MG63 (cell line): ENCODE measurements at regions not wholly inside any gene's neighbourhood (a gene's known extent, or its start where the extent isn't known, plus 50 kb on each side); places are given as distances from the start of the nearest gene placed in this dataset.
"Not testable (repeated sequence)": the region's sequence is repeated elsewhere in the genome, so short reads cannot be mapped to it uniquely, and the experiment has no call there.

Experiments used
- DNase-seq: peaks from one replicate; pipeline ENCODE4 v3.0.0-alpha.2; 2020
- H3K27me3 ChIP-seq: fragments of 250-450 bp; sonication (Bioruptor Pico); 2 replicates; pipeline ENCODE4 v1.5.1; 2020; ENCODE audit warnings: mild to moderate bottlenecking, moderate library complexity
- H3K36me3 ChIP-seq: fragments of 250-450 bp; sonication (Bioruptor Pico); 2 replicates; pipeline ENCODE4 v1.5.1; 2020; ENCODE audit warnings: mild to moderate bottlenecking, moderate library complexity
- H3K4me3 ChIP-seq: fragments of 250-450 bp; sonication (Bioruptor Pico); 2 replicates; pipeline ENCODE4 v1.5.1; 2020; ENCODE audit warnings: mild to moderate bottlenecking, moderate library complexity
- H3K9me3 ChIP-seq: fragments of 250-450 bp; sonication (Bioruptor Pico); 2 replicates; pipeline ENCODE4 v1.5.1; 2020; ENCODE audit warnings: mild to moderate bottlenecking, moderate library complexity

DNA sequence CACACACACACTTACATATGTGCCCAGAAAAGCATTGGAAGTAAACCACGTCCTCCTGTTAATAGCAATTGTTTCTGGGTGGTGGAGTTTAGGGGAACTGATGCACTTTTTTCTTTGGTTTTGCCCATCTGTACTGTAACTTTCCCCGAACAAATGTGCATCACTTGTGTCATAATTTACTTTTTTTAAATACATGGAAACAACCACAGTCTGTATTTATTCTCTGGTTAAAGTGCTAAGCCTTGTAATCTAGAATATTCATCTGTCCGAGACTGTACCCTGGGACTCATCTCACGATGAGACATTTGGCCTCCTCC is 61.5 kb upstream of the CD93 start:
- Histone ChIP-seq H3K4me3 (no peak overlapping the region), H3K27me3 (no peaks in the 10 kb centered on the region), H3K9me3 (no peaks in the 10 kb centered on the region), H3K36me3 (no peaks in the 10 kb centered on the region)
- DNase-seq: no peak

DNA sequence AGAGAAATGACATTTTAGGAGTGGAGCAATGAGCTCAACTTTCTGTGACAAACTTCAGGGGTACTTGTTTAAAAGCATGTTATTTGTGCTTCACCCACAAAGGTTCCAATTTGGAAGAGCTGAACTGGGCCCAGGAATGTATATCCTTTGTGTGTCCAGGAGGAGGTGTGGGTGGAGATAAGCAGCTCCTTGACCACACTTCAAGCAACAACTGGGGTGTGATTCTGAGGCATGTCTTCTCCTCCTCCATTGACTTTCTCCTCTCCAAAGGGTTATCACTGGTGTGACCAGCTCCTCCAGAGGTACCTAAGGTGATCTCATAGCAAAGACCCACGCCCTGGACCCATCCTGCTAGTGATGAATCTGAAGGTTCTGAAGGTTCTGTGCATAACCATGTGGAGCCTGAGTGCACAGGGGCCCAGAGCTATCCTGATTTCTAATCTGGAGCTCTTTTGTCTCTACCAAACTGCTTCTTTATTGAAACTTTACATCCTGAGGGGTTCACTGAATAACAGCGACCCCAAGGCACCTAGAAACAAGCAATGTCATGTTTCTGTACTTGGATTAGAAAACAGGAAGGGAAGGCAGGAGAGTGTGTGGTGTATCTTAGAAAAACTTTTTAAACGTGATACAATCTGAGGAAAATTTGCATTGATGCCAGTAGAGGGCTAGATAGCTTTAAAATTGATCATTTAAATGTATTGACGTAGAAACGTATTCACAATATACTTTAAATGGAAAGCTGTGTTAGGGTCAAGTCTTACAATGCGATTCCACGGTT is 60.9 kb upstream of the CD93 start:
- no peaks in the 10 kb centered on the region for H3K27me3 ChIP-seq
- no peak for DNase-seq
- no peak overlapping the region for H3K4me3 ChIP-seq
- no peaks in the 10 kb centered on the region for H3K36me3 ChIP-seq
- H3K9me3 ChIP-seq: no peaks in the 10 kb centered on the region

- peak; percentile 8 for DNase-seq
- Histone ChIP-seq H3K36me3 (no peaks in the 10 kb centered on the region), H3K4me3 (no peak overlapping the region), H3K9me3 (no peaks in the 10 kb centered on the region), H3K27me3 (no peaks in the 10 kb centered on the region)
These were observed 60.1 kb upstream of the CD93 start for GRCh38 chr20:23146181-23146580.

GRCh38 chr20:23145281-23145700 is 59.2 kb upstream of the CD93 start:
- Histone ChIP-seq H3K9me3 (no peaks in the 10 kb centered on the region), H3K36me3 (no peaks in the 10 kb centered on the region), H3K4me3 (no peak overlapping the region), H3K27me3 (no peaks in the 10 kb centered on the region)
- peak; percentile 91 for DNase-seq

DNA sequence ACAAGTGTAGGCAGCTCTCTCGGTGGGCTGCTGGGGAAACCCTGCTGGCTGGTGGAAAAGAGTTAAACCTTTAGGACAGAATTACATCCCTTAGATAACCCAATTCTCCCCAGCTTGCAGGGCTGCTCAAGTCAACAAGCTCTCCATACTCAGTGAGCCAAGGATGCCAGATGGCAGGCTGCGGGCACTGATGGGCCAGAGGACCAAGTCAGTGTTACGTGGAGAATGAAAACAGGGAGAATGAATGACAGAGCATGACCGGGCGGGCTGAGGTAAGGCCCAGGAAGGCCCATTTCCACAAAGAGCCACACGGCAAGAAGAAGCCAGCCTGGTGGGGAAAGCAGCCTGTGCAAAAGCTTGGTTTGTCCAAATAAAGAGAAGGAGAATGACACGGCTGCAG is 58.7 kb upstream of the CD93 start:
- H3K4me3 ChIP-seq: no peak overlapping the region
- DNase-seq: no peak
- no peaks in the 10 kb centered on the region for H3K27me3 ChIP-seq
- no peaks in the 10 kb centered on the region for H3K36me3 ChIP-seq
- no peaks in the 10 kb centered on the region for H3K9me3 ChIP-seq

DNA sequence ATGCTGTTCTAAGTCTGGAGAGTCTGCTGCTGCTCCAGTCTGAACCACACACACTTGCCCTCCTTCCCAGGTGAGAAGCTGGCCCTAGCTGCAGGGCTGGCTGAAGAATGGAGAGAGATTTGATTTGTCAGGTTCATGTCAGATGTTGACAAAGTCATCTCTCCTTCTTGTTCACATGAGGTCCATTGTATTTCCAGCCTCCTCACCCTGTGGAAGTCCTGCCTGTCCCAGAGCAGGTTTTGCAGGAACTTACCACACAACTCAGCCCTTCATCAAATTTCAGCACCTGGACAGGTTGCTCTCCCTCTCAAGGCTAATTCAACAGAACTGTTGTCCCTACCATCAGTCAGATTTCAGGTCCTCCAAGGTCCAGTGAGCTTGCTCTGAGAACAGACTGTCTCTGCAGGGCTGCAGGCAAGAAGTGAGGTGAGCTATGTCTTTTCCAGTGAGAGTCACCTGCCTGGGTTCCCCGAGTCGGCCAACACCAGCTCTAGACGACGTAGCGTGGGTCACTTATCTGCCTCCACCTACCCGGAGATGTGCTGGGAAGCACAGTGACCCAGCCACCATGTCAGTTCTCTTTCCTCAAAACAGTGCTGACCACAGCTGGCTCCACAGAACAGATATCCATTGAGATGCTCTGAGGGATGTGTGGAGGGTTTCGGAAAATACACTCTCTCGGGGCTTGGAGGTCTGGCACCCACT is 58.0 kb upstream of the CD93 start:
- no peaks in the 10 kb centered on the region for H3K36me3 ChIP-seq
- DNase-seq: no peak
- no peaks in the 10 kb centered on the region for H3K9me3 ChIP-seq
- no peaks in the 10 kb centered on the region for H3K27me3 ChIP-seq
- no peak overlapping the region for H3K4me3 ChIP-seq

DNA sequence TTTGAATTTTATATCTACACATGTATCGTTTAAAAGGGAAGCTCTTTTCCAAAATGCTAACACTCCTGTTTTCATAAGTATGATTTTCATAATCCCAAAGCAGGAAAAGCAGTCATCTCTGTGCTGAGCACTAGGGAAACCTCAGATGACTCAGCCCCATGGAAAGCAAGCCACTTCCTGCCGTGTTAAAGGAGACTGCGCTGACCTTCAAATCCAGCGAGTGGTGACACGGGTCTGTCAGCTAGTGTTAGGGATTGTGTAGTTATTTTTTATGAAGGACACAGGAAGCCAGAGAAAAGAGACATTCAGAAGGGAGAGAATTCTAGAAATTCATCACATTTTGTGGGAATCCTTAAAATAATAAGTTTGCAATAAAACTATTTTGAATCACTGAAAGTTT is 57.0 kb upstream of the CD93 start:
- Histone ChIP-seq H3K9me3 (no peaks in the 10 kb centered on the region), H3K27me3 (no peaks in the 10 kb centered on the region), H3K36me3 (no peaks in the 10 kb centered on the region), H3K4me3 (no peak overlapping the region)
- peak; percentile 70 for DNase-seq

- H3K27me3 ChIP-seq: no peaks in the 10 kb centered on the region
- no peak overlapping the region for H3K4me3 ChIP-seq
- H3K36me3 ChIP-seq: no peaks in the 10 kb centered on the region
- DNase-seq: no peak
- H3K9me3 ChIP-seq: no peaks in the 10 kb centered on the region
These were observed 56.3 kb upstream of the CD93 start for GRCh38 chr20:23142162-23143050.

GRCh38 chr20:23141450-23142161 is 55.5 kb upstream of the CD93 start:
- DNase-seq: no peak
- Histone ChIP-seq H3K4me3 (no peak overlapping the region), H3K36me3 (no peaks in the 10 kb centered on the region), H3K9me3 (no peaks in the 10 kb centered on the region), H3K27me3 (no peaks in the 10 kb centered on the region)

GRCh38 chr20:23140991-23141390 is 54.9 kb upstream of the CD93 start:
- Histone ChIP-seq H3K4me3 (no peak overlapping the region), H3K36me3 (no peaks in the 10 kb centered on the region), H3K9me3 (no peaks in the 10 kb centered on the region), H3K27me3 (no peaks in the 10 kb centered on the region)
- no peak for DNase-seq

DNA sequence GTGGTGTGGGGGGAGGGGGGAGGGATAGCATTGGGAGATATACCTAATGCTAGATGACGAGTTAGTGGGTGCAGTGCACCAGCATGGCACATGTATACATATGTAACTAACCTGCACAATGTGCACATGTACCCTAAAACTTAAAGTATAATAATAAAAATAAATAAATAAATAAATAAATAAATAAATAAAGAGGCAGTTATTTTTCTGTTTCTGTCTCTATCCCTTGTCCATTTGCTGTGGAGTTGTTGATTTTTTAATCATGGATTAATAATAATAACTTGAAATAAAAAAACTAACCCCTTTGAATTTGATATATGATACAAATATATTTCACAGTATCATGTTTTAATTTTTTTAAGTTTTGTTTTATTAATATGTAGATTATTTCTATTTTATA is 53.9 kb upstream of the CD93 start:
- not testable (repeated sequence) for H3K9me3 ChIP-seq, H3K4me3 ChIP-seq, H3K36me3 ChIP-seq, H3K27me3 ChIP-seq, DNase-seq

- Histone ChIP-seq H3K27me3 (no peaks in the 10 kb centered on the region), H3K4me3 (no peak overlapping the region), H3K9me3 (no peaks in the 10 kb centered on the region), H3K36me3 (no peaks in the 10 kb centered on the region)
- DNase-seq: no peak
These were observed 53.4 kb upstream of the CD93 start for GRCh38 chr20:23139524-23139923.

DNA sequence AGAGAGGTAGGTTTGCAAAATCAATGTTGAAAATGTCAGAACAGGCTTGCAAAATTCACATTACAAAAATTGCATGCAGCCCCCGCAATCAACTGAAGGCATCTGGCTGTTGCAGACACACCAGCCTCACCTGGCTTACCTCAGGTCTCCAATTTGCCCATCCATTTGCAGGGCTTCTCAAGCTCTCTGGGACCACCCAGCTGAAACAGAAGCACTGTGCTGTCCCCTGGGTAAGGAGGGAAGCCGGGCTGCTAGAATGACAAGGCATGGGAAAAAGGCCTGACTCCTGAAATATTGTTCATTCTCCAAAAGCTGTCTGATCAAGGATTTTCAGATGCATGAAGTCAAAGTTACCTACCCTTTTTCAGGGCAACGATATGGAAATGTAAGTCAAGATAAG is 52.6 kb upstream of the CD93 start:
- DNase-seq: no peak
- H3K36me3 ChIP-seq: no peaks in the 10 kb centered on the region
- no peaks in the 10 kb centered on the region for H3K9me3 ChIP-seq
- no peak overlapping the region for H3K4me3 ChIP-seq
- no peaks in the 10 kb centered on the region for H3K27me3 ChIP-seq

GRCh38 chr20:23138226-23138625 is 52.1 kb upstream of the CD93 start:
- H3K36me3 ChIP-seq: no peaks in the 10 kb centered on the region
- H3K4me3 ChIP-seq: no peak overlapping the region
- H3K27me3 ChIP-seq: no peaks in the 10 kb centered on the region
- DNase-seq: no peak
- H3K9me3 ChIP-seq: no peaks in the 10 kb centered on the region

GRCh38 chr20:23136893-23137745 is 51.0 kb upstream of the CD93 start:
- H3K4me3 ChIP-seq: no peak overlapping the region
- no peak for DNase-seq

More at GRCh38 chr20:23136893-23137745, 51.0 kb upstream of the CD93 start:
- Histone ChIP-seq H3K9me3 (no peaks in the 10 kb centered on the region), H3K36me3 (no peaks in the 10 kb centered on the region), H3K27me3 (no peaks in the 10 kb centered on the region)
